SKM-1 (cell line): ENCODE measurements at regions not wholly inside any gene's neighbourhood (a gene's known extent, or its start where the extent isn't known, plus 50 kb on each side); places are given as distances from the start of the nearest gene placed in this dataset.

Experiments used
- DNase-seq: peaks from one replicate; lab custom pipeline; 2025; ENCODE audit not compliant: unreplicated experiment; lab: John Stamatoyannopoulos, UW

GRCh38 chr1:105294838-105295237 lies 1545.1 kb downstream of the AMY1C start:
- DNase-seq: no peak

GRCh38 chr1:105310063-105310462 lies 1560.4 kb downstream of the AMY1C start:
- DNase-seq: no peak

GRCh38 chr1:105317976-105318375 lies 1568.3 kb downstream of the AMY1C start:
- DNase-seq: no peak

GRCh38 chr1:105326886-105327285 lies 1577.2 kb downstream of the AMY1C start:
- DNase-seq: no peak

- DNase-seq: no peak
Measured at GRCh38 chr1:105337420-105337819, 1587.7 kb downstream of the AMY1C start.

- no peak for DNase-seq
Measured at GRCh38 chr1:105343317-105343716, 1593.6 kb downstream of the AMY1C start.

GRCh38 chr1:105359457-105359856 lies 1609.8 kb downstream of the AMY1C start:
- DNase-seq: no peak

- no peak for DNase-seq
Measured at GRCh38 chr1:105362438-105362837, 1612.7 kb downstream of the AMY1C start.

- no peak for DNase-seq
Measured at GRCh38 chr1:105368446-105368845, 1618.7 kb downstream of the AMY1C start.

- DNase-seq: no peak
Measured at GRCh38 chr1:105373681-105374080, 1624.0 kb downstream of the AMY1C start.

- DNase-seq: no peak
Measured at GRCh38 chr1:105386489-105386888, 1636.8 kb downstream of the AMY1C start.

- DNase-seq: no peak
Measured at GRCh38 chr1:105396001-105396400, 1646.3 kb downstream of the AMY1C start.

GRCh38 chr1:105398909-105399308 lies 1649.2 kb downstream of the AMY1C start:
- no peak for DNase-seq

GRCh38 chr1:105399716-105400115 lies 1650.0 kb downstream of the AMY1C start:
- no peak for DNase-seq

GRCh38 chr1:105416261-105416660 lies 1640.2 kb upstream of the PRMT6 start:
- DNase-seq: no peak

- DNase-seq: no peak
Measured at GRCh38 chr1:105419030-105419429, 1637.4 kb upstream of the PRMT6 start.

- DNase-seq: peak; percentile 43
Measured at GRCh38 chr1:105427543-105427942, 1628.9 kb upstream of the PRMT6 start.

- no peak for DNase-seq
Measured at GRCh38 chr1:105436589-105437259, 1619.8 kb upstream of the PRMT6 start.

GRCh38 chr1:105437847-105438246 lies 1618.6 kb upstream of the PRMT6 start:
- no peak for DNase-seq

GRCh38 chr1:105442901-105443300 lies 1613.6 kb upstream of the PRMT6 start:
- DNase-seq: no peak

GRCh38 chr1:105459759-105460158 lies 1596.7 kb upstream of the PRMT6 start:
- DNase-seq: no peak

- DNase-seq: no peak
Measured at GRCh38 chr1:105462308-105462707, 1594.2 kb upstream of the PRMT6 start.

GRCh38 chr1:105467549-105467948 lies 1588.9 kb upstream of the PRMT6 start:
- no peak for DNase-seq
